ENCODE measurements at regions not wholly inside any gene's neighbourhood (a gene's known extent, or its start where the extent isn't known, plus 50 kb on each side); places are given as distances from the start of the nearest gene placed in this dataset.

- TF ChIP-seq, protein P1, sequence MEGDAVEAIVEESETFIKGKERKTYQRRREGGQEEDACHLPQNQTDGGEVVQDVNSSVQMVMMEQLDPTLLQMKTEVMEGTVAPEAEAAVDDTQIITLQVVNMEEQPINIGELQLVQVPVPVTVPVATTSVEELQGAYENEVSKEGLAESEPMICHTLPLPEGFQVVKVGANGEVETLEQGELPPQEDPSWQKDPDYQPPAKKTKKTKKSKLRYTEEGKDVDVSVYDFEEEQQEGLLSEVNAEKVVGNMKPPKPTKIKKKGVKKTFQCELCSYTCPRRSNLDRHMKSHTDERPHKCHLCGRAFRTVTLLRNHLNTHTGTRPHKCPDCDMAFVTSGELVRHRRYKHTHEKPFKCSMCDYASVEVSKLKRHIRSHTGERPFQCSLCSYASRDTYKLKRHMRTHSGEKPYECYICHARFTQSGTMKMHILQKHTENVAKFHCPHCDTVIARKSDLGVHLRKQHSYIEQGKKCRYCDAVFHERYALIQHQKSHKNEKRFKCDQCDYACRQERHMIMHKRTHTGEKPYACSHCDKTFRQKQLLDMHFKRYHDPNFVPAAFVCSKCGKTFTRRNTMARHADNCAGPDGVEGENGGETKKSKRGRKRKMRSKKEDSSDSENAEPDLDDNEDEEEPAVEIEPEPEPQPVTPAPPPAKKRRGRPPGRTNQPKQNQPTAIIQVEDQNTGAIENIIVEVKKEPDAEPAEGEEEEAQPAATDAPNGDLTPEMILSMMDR (IDR thresholded peaks at IDR 0.05) = no peak
- no peak for TF ChIP-seq POLR2AphosphoS5 (IDR thresholded peaks at IDR 0.05)
Observed at GRCh38 chr5:1706021-1706420, 93.6 kb downstream of the MRPL36 start.
